Spleen (tissue), 11 donors: ENCODE measurements at regions not wholly inside any gene's neighbourhood (a gene's known extent, or its start where the extent isn't known, plus 50 kb on each side); places are given as distances from the start of the nearest gene placed in this dataset.

Experiments used
- DNase-seq: peaks from one replicate; pipeline ENCODE4 v3.0.0-alpha.2; 2020
- H3K27ac ChIP-seq, 8 donors: fragments of 200-600 bp; sonication (generic) in 7 of 8; 1 replicate in 4 of 8; 2 replicates in 4 of 8; pipeline versions ENCODE4 v1.5.0 to v1.8.0; 2016 to 2021; ENCODE audit warnings: inconsistent platforms in 4 of 8, mild to moderate bottlenecking in 4 of 8, moderate library complexity in 1 of 8
- H3K27me3 ChIP-seq, 7 donors: fragments of 200-600 bp; sonication (generic) in 6 of 7; replicated peaks in 1 of 7; 1 replicate in 4 of 7; 2 replicates in 3 of 7; pipeline versions ENCODE4 v1.5.0 to v1.8.0; 2016 to 2021; ENCODE audit warnings: inconsistent platforms in 3 of 7, mild to moderate bottlenecking in 1 of 7
- H3K36me3 ChIP-seq, 6 donors: fragments of 200-600 bp; sonication (generic) in 5 of 6; 1 replicate in 4 of 6; 2 replicates in 2 of 6; pipeline versions ENCODE4 v1.5.0 to v1.8.0; 2016 to 2021; ENCODE audit warnings: inconsistent platforms in 2 of 6
- H3K4me1 ChIP-seq, 6 donors: fragments of 200-600 bp; sonication (generic) in 5 of 6; 1 replicate in 3 of 6; 2 replicates in 3 of 6; pipeline versions ENCODE4 v1.5.0 to v1.8.0; 2016 to 2021; ENCODE audit warnings: inconsistent platforms in 3 of 6
- H3K4me3 ChIP-seq, 8 donors: fragments of 200-600 bp; sonication (generic) in 7 of 8; 1 replicate in 4 of 8; 2 replicates in 4 of 8; pipeline versions ENCODE4 v1.5.0 to v1.8.0; 2016 to 2021; ENCODE audit warnings: inconsistent platforms in 4 of 8, mild to moderate bottlenecking in 4 of 8, moderate library complexity in 2 of 8
- H3K9me3 ChIP-seq, 8 donors: fragments of 200-600 bp; sonication (generic) in 7 of 8; 1 replicate in 4 of 8; 2 replicates in 4 of 8; pipeline versions ENCODE4 v1.5.0 to v1.8.0; 2016 to 2021; ENCODE audit warnings: inconsistent platforms in 4 of 8
- POLR2A ChIP-seq, 3 donors: fragments of 450-650 bp; IDR thresholded peaks; one replicate each; pipeline ENCODE4 v1.5.1; 2017; ENCODE audit warnings: antibody characterized with exemption in 3 of 3, mild to moderate bottlenecking in 1 of 3
- POLR2AphosphoS5 ChIP-seq, 3 donors: sonication (generic); formaldehyde crosslinking; IDR thresholded peaks; one replicate each; pipeline ENCODE4 v1.5.1; 2017; ENCODE audit warnings: antibody characterized with exemption in 3 of 3
- WGBS, 5 donors: extraction: QIAGEN DNeasy Blood & Tissue Kit in 3 of 5; methylation state at CpG; one replicate each; pipeline versions ENCODE4 v1.1.5 to v1.1.7; 2013 to 2018; 5-methylcytosine and 5-hydroxymethylcytosine counted together
- intact Hi-C: fragments of 100-400 bp; cut with DNase I; formaldehyde crosslinking; loops from one replicate; pipeline ENCODE4 v1.15.0; 2023; ENCODE audit warnings: low total_unique reads
- TF ChIP-seq, protein P1 (sequence below), 11 experiments: fragments of 200-600 bp in 7 of 11; fragments of 450-650 bp in 4 of 11; sonication (generic) in 4 of 11; IDR thresholded peaks in 8 of 11; conservative IDR thresholded peaks in 3 of 11; 1 replicate in 7 of 11; 2 replicates in 4 of 11; pipeline versions ENCODE4 v1.4.0 to v1.8.0; 2016 to 2021; ENCODE audit warnings: antibody characterized with exemption in 11 of 11, inconsistent platforms in 4 of 11, mild to moderate bottlenecking in 1 of 11
- donor health status: healthy with polysubstance abuse.
- donor health status: DM: no; HTN: no; CAD: no; lungs with moderate emphysema.
- donor health status: DM: no; HTN: no; CAD: no.
- donor health status: Bipolar disorder and iron deficiency.
- donor health status: healthy.
- donor health status: DM: no; HTN: no; CAD: no.
- donor health status: DM: yes; HTN: yes; CAD: no.

DNA sequence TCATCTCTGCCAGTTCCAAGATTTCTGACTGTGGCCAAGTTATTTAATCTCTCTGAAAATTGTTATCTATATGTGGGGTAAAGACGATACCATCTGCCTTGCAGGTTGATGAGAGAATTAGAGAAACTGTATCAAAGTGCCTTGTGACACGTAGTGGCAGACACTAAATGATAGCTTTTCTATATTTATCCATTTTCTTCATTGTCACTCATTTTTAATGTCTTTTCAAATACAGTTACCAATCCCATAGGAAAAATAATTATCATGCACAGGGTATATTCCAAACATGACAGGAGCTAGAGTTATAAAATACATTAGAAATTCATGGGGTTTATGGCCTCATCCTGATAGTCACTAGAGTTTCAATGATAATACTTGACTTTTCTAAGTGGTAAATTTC, 95.6 kb upstream of the NOL4 start:
- Histone ChIP-seq H3K4me3 (no peak overlapping the region), H3K4me1 (no peaks in the 10 kb centered on the region), H3K36me3 (no peaks in the 10 kb centered on the region), H3K27ac (no peak overlapping the region), H3K9me3 (no peaks in the 10 kb centered on the region), H3K27me3 (no peaks in the 10 kb centered on the region)
- TF ChIP-seq POLR2AphosphoS5 (IDR thresholded peaks at IDR 0.05) (no peak), POLR2A (IDR thresholded peaks at IDR 0.05) (no peak)
- TF ChIP-seq, protein P1, sequence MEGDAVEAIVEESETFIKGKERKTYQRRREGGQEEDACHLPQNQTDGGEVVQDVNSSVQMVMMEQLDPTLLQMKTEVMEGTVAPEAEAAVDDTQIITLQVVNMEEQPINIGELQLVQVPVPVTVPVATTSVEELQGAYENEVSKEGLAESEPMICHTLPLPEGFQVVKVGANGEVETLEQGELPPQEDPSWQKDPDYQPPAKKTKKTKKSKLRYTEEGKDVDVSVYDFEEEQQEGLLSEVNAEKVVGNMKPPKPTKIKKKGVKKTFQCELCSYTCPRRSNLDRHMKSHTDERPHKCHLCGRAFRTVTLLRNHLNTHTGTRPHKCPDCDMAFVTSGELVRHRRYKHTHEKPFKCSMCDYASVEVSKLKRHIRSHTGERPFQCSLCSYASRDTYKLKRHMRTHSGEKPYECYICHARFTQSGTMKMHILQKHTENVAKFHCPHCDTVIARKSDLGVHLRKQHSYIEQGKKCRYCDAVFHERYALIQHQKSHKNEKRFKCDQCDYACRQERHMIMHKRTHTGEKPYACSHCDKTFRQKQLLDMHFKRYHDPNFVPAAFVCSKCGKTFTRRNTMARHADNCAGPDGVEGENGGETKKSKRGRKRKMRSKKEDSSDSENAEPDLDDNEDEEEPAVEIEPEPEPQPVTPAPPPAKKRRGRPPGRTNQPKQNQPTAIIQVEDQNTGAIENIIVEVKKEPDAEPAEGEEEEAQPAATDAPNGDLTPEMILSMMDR (IDR thresholded peaks at IDR 0.05 in 8 of 11, conservative IDR thresholded peaks at IDR 0.05 in 3 of 11): no peak
- intact Hi-C loops: no loop called here
- 73 to 83% (median 79%) methylated on average over 2 of the region's 2 CpGs for WGBS, 5 donors
- DNase-seq: no peak

DNA sequence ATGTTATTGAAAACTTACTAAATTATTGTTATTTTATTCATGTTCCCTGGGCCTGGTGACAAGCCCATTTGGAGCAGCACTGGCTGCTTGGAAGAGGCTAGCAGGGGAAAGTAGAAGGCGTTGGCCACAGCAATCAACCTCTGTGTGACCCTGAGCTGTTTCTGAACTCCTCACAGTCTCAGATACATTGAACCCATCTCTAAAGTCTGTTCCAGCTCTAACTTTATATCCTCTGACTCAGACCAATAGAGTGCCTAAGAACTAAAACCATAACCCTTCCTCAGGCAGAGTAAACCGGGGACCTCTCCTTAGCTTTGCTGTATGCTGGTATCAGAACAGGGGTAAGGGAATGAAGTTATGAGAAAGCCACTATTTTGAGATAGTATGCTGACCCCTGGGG, 96.4 kb upstream of the NOL4 start:
- Histone ChIP-seq H3K4me3 (no peak overlapping the region), H3K27me3 (no peaks in the 10 kb centered on the region), H3K4me1 (no peaks in the 10 kb centered on the region), H3K36me3 (no peaks in the 10 kb centered on the region), H3K9me3 (peaks cover 0 to 3% (median 0%) of the 10 kb centered on the region in 8 donors), H3K27ac (no peak overlapping the region)
- WGBS, 5 donors: 66 to 75% (median 71%) methylated on average over 2 of the region's 2 CpGs
- no peak for TF ChIP-seq POLR2AphosphoS5 (IDR thresholded peaks at IDR 0.05)
- TF ChIP-seq POLR2A (IDR thresholded peaks at IDR 0.05): no peak
- TF ChIP-seq, protein P1 (IDR thresholded peaks at IDR 0.05 in 8 of 11, conservative IDR thresholded peaks at IDR 0.05 in 3 of 11): no peak
- no peak for DNase-seq
- intact Hi-C loops: no loop called here

DNA sequence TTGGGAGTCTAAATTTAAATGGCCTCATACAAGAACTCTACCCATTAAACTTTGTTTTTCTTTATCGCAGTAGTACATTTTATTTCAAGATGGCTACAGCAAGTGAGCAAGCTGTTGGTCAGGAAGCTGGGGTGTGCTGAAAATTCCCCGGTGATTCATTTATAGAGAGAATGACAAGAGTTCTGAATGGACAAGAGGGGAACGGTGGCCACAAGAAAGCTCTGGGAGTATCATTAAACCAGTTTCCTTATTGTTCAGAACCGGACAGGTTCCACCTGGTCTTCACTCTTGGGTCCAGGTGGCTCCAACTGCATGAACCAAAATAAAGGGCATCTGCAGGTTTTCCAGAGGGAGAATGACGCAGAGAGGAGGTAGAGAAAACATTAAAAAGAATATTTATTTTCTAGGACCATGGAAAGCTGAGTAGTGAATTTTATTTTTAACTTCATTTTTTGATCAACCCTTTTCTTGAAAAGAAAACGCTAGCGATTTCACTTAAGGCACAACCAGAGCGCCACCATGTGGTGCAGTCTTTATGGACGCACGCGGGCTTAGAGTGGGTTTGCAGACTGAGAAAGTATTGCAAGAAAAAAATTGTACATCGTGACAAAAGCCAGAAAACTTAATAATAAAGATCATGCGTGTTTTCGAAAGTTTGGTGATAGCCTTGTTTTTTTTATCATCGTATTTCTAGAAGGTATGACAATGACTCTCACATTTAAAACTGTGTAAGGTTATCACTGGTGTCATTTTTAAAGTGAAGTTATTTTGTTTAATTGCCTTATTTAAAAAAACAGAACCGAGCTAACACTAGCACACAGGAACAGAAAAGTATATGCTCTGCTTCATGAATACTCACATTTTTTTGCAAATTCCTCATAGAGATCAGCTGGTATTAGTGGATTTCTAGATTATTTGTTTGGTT, 97.9 kb upstream of the NOL4 start:
- intact Hi-C loops: no loop called here
- 23 to 26% (median 23%) methylated on average over 16 of the region's 16 CpGs for WGBS, 5 donors
- Histone ChIP-seq H3K36me3 (no peaks in the 10 kb centered on the region), H3K9me3 (peaks cover 0 to 8% (median 0%) of the 10 kb centered on the region in 8 donors), H3K4me1 (no peaks in the 10 kb centered on the region), H3K4me3 (no peak overlapping the region), H3K27me3 (no peaks in the 10 kb centered on the region), H3K27ac (no peak overlapping the region)
- no peak for DNase-seq
- TF ChIP-seq POLR2AphosphoS5 (IDR thresholded peaks at IDR 0.05) (no peak), POLR2A (IDR thresholded peaks at IDR 0.05) (no peak)
- TF ChIP-seq, protein P1 (IDR thresholded peaks at IDR 0.05 in 8 of 11, conservative IDR thresholded peaks at IDR 0.05 in 3 of 11): peak in 5 of 11 experiments; percentile 14 to 31 (median 24)

DNA sequence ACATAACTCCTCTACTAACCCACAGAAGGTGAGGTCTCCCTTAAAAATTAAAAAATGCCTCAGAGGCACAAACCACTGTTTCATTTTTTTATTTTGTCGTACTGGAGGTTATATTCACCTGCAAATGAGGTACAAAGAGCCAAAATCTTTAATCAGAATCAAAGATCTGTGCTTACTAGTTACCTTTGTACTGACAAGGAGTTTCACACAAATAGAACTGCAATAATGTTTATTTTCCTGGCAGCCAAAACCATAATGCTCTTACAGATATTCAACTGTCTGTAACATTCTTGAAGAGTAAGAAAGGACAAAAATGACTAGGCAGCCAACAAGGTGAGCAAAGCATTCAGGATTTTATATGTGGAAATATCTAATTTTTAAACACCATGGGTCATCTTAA, 105.1 kb upstream of the NOL4 start:
- TF ChIP-seq, protein P1 (IDR thresholded peaks at IDR 0.05 in 8 of 11, conservative IDR thresholded peaks at IDR 0.05 in 3 of 11): no peak
- no peak for TF ChIP-seq POLR2A (IDR thresholded peaks at IDR 0.05)
- no peak for TF ChIP-seq POLR2AphosphoS5 (IDR thresholded peaks at IDR 0.05)
- Histone ChIP-seq H3K4me1 (no peaks in the 10 kb centered on the region), H3K4me3 (no peak overlapping the region), H3K9me3 (peaks cover 0 to 17% (median 0%) of the 10 kb centered on the region in 8 donors), H3K27ac (no peak overlapping the region), H3K36me3 (no peaks in the 10 kb centered on the region), H3K27me3 (no peaks in the 10 kb centered on the region)
- intact Hi-C loops: no loop called here
- 27 to 76% (median 71%) methylated on average over 1 of the region's 1 CpG for WGBS, 5 donors
- no peak for DNase-seq
